Myocyte (in vitro differentiated cells): ENCODE measurements at regions not wholly inside any gene's neighbourhood (a gene's known extent, or its start where the extent isn't known, plus 50 kb on each side); places are given as distances from the start of the nearest gene placed in this dataset.
"Not testable (repeated sequence)": the region's sequence is repeated elsewhere in the genome, so short reads cannot be mapped to it uniquely, and the experiment has no call there.

Source experiments
- DNase-seq: peaks from one replicate; pipeline ENCODE4 v3.0.0-alpha.2; 2012; ENCODE audit warnings: low read depth

- no peak for DNase-seq
Measured at GRCh38 chr20:40955326-40955725, 73.3 kb upstream of the TOP1 start.

GRCh38 chr20:40955826-40956225 is 72.8 kb upstream of the TOP1 start:
- not testable (repeated sequence) for DNase-seq

GRCh38 chr20:40956542-40957264 is 71.9 kb upstream of the TOP1 start:
- DNase-seq: no peak

- DNase-seq: no peak
Measured at GRCh38 chr20:40957265-40957760, 71.3 kb upstream of the TOP1 start.

- no peak for DNase-seq
Measured at GRCh38 chr20:40958598-40958997, 70.0 kb upstream of the TOP1 start.

GRCh38 chr20:40959325-40960092 is 69.1 kb upstream of the TOP1 start:
- DNase-seq: no peak

- DNase-seq: no peak
Measured at GRCh38 chr20:40960101-40960500, 68.5 kb upstream of the TOP1 start.

- DNase-seq: no peak
Measured at GRCh38 chr20:40960521-40960956, 68.1 kb upstream of the TOP1 start.

- no peak for DNase-seq
Measured at GRCh38 chr20:40961176-40961575, 67.4 kb upstream of the TOP1 start.

- DNase-seq: no peak
Measured at GRCh38 chr20:40961686-40962640, 66.7 kb upstream of the TOP1 start.

- peak; percentile 62 for DNase-seq
Measured at GRCh38 chr20:40962733-40963504, 65.7 kb upstream of the TOP1 start.

GRCh38 chr20:40963505-40963845 is 65.1 kb upstream of the TOP1 start:
- no peak for DNase-seq

- DNase-seq: no peak
Measured at GRCh38 chr20:40965671-40966070, 63.0 kb upstream of the TOP1 start.

GRCh38 chr20:40966103-40966502 is 62.5 kb upstream of the TOP1 start:
- DNase-seq: no peak

GRCh38 chr20:40966516-40967185 is 62.0 kb upstream of the TOP1 start:
- no peak for DNase-seq

GRCh38 chr20:40967700-40968099 is 60.9 kb upstream of the TOP1 start:
- DNase-seq: no peak

- DNase-seq: peak; percentile 81
Measured at GRCh38 chr20:40968816-40969562, 59.6 kb upstream of the TOP1 start.

- no peak for DNase-seq
Measured at GRCh38 chr20:40970218-40970617, 58.4 kb upstream of the TOP1 start.

GRCh38 chr20:40977218-40977617 is 51.4 kb upstream of the TOP1 start:
- DNase-seq: no peak
